TTC549 (cell line): ENCODE measurements at regions not wholly inside any gene's neighbourhood (a gene's known extent, or its start where the extent isn't known, plus 50 kb on each side); places are given as distances from the start of the nearest gene placed in this dataset.
"Not testable (repeated sequence)": the region's sequence is repeated elsewhere in the genome, so short reads cannot be mapped to it uniquely, and the experiment has no call there.

Experiments
- FAIRE-seq: peaks from 2 replicates; lab custom pipeline; 2012; peaks lifted over from hg19 to GRCh38; lab: Jason Lieb, UNC

DNA sequence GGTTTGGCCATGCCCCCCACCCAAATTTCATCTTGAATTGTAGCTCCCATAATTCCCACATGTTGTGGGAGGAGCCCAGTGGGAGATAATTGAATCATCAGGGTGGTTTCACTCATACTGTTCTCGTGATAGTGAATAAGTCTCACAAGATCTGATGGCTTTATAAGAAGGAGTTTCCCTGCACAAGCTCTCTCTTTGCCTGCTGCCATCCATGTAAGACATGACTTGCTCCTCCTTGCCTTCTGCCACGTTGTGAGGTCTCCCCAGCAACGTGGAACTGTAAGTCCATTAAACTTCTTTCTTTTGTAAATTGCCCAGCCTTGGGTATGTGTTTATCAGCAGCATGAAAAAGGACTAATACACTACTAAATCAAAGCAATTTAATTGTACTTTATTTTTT, 507.3 kb upstream of the JAG1 start:
- not testable (repeated sequence) for FAIRE-seq

DNA sequence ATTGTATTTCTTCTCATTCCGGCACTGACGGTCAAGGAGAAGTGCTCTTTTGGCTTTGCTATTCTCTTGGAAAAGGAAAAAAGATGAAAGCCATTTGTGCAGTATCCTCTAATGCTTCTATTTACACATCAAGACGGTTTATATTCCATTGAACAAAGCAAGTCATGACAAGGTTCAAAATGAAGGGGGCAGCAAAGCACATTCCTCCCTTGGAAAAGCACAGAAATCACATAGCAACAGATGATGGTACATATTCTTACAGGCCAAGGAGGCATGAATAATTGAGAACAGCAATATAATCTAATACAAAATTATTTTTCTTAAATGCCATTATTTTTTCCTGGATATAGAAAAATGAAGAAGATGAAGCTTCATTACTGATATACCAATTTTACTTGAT, 508.2 kb upstream of the JAG1 start:
- no peak for FAIRE-seq

DNA sequence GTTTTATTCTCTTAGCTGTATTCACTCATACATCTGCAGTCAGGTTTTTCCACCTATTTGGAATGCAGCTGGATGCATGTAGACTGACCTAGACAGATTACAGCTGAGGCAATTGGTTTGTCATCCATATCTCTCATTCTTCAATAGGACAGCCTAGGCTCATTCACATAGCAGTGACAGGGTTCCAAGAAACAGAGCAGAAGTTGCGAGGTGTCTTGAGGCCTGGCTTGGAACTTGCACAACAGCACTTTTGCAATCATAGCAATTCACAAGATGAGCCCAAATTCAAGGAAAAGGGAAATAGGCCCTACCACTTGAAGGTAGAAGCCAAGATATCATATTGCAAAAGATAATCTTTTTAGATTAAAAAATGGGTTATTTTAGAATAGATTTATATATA, 508.9 kb upstream of the JAG1 start:
- no peak for FAIRE-seq

DNA sequence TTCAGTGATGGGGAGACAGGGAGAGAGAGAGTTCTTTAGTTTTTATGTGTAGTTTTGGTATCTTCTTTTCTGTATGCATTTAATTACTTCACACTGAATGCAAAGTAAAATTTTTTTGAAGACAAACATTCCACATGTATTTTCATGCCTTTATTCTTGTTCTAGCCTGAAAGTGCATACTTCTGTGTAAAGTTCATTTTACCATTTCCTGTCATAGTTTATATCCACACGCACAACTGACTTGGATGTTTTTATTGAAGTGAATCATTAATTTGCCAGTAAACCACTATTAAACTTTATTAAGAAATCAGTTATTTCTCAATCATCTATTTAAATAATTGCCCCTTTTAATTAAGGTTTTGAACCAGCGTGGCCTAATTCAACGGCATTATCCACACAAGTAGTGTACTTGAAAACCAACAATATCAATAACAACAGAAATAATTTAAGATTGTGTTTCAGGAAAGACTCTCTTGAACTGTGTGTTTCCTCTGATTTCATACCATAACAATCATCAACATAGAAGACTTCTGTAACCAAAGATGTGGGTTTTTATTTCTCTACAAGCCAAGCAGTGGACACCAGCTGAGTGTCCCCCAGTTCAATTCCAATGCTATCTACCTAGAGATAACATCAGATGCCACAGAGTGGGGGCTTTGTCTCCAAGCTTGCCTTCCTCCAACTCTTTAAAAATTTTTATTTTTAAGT, 512.7 kb upstream of the JAG1 start:
- no peak for FAIRE-seq

DNA sequence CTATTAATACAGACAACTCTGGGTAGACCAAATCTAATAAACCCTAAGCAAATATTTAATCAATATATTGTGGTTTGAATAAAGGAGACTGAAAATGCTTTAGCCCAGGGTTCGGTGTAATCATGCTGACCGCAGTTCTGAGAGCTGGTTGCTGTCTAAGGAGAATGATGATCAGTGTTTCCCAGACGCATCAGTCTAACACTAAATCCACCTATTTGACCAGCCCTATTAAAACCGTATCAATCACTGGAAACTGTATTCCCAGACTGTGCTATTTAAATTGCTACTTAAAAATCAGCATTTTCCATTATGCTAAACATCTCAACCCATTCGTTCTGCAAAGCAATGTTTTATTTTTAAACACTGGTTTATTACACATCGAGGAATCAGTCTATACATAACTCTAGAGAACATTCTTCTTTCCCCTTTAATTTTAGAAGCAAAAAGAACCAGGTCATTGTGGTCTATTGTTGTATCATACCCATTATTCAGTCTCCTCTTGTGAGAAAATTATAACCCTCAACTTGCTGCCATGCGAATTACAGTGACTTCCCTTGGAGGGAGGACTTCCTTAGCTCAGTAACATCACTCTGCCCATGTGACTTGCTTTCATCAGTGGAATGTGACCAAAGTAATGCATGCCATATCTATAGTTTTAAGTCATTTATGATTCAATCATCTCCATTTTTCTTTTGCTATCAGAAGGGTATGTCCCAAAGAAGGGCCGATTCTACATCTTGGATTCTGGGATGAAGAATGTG, 515.2 kb upstream of the JAG1 start:
- FAIRE-seq, result no peak

DNA sequence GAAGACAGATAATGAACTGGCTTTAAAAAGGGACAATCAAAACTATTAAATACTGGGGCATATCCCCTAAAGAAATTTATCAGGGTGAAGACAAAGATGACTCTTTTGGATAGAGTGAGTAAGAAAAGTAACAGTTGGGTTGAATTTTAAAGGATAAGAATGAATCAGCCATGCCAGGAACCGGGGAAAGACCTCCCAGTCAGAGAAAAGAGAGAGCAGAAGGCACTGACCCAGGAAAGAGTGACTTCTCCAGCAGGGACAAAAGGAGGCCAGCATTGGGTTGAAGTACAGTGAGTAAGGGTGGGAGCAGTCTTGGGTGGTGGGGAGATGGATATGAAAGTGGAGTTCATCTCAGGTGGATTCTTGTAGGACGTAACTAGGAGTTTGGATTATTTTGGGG, 516.9 kb upstream of the JAG1 start:
- FAIRE-seq, result no peak

DNA sequence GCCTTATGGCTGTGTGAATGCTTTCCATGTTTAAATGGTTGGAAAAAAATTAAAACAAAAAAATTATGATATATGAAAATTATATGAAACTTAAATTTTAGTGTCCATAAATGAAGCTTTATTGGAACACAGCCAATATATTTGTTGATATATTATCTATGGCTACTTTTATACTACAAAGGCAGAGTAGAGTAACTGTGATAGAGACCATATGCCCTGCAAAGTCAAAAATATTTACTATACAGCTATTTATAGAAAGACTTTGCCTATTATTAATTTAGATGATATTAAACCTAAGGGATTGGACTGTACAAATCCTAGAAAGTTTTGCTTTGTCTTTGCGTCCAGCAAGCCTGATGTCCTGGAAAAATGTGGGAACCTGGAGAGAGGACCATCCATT, 518.3 kb upstream of the JAG1 start:
- FAIRE-seq, result no peak

DNA sequence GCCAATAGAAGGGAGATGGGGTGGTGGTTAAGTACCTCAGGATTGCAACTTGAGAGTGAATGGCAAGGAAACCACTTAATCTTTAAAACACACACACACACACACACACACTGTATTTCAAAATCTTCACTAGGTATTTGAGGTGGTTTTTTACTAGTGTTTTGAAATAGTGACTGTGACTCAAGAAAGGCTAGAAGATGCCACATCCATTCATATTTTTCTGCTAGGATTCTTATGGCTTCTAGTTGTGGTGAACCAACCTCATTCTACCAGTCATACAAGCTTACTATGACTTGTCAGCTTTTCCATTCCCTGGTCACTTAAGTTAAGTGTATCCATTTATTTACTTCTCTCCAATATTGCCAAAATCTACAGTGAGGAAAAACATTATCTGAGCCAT, 519.4 kb upstream of the JAG1 start:
- FAIRE-seq, result no peak

DNA sequence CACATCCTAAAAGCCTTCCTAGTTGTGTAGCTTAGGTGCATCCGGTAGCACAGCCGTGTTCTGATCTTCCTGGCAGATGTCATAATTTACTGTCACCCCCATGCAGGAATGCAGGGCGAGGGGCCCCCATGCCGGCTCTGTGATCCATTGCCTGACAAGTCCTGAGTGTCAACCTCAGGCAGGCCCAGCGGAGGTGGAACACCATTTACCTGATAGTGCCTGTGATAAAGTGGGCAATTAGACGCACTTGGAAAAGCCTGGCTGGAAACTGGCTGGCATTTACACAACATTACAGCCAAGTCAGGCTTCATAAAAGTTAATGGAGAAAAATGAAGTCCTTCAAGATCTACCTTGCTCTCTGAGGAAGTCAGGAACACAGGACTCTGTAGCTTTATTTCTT, 521.4 kb upstream of the JAG1 start:
- FAIRE-seq, result no peak

DNA sequence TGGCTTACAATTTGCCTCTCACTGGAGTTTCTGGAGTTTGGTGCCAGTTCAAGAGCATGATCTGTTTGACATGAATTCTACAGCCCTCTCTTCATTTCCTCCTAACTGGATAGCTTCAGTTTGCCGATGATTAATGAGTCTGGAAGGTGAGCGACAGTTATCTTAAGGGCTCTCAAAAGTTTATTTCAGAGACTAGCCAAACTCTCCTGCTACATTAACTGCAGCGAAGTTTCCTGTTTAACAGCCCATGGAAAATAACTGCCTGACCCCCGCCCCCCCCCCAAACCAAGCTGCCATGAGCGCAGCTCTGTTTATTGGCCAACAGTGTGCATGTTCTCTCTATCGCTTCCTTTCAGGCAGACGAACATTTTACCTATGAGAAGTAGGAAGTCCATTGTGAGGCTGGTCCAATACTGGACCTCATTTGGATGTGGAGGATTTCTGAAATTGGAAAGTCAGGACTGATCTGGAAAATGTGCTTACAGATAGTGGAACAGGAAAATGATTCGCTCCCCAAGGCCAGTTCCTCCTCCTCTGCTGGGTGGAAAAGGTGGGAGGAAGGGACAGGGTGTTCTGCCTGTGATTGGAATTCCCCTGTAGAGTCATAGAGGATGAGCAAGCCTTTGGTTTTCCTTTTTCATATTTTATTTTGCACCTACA, 522.2 kb upstream of the JAG1 start:
- no peak for FAIRE-seq

DNA sequence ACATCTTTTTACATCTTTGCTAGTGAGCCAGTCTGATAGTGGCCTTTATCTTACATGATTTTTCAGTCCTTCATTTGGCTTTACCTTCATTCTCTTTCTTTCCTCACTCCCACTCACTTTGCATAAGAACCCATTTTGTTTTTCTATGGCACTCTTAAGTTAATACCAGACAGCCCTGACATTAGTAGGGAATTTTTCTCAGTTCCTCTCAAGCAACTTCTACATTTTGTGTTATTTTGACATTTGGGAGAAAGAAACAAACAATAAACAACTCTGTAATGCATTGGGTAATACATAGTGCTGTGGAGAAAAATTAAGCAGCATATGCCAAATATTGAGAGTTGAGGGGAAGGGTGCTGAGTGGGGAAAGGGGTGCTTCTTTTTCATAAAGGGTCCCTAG, 524.1 kb upstream of the JAG1 start:
- no peak for FAIRE-seq

DNA sequence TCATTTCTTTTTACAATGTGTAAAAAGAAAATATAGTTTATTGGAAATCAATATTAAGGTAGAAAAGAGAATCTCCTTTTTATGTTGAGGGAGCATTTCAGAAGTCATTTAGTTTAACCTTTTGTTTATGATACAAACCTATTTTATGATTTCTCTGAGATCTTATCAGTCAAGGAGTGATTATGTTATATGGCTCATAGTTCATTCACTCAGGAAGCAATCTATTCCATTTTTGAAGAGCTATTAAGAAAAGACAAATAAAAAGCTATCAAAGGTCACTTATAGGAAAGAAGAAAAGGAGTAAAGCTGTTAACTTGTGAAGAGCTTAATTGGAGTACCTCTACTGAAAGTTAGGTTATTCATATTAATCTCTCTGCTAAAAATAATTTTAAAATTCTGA, 526.6 kb upstream of the JAG1 start:
- peak; percentile 70 for FAIRE-seq

DNA sequence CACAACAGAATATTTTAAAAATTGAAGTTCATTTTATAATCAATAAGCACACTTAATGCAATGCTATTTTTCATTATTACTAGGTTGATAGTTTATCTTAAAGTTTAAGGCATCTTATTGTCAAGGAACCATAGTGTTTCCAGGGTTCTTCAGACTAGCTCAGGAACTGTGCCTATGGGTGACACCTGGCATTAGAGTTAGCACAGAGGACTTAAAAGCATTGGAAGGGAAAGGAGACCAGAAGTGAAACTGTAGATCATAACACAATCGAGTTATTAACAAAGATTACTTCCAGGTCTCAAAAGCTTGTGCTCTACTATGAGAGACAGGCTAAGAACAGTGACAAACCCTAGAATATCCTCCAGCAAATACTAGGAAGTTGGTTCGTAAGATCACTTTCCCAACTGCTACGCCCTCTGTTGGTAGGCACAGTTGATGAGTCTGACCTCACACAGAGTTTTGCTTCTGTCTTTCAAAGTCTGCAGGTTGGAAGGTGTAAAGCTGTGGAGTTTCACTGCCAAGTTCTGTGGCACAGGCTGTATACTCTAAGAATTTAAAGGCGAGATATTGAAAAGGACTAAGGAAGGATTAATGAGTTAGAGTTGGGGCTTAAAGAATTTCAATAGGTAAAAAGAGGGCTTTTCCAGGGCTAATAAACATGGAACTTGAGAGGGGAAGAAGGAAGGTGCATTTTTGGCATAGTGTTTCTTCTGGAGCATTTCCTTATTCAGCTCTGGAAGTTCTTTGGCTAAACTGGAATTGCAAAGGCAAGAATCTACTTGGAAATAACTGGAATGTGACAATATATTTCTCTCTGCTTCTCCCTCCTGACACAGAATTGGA, 531.3 kb upstream of the JAG1 start:
- FAIRE-seq, result peak; percentile 91

DNA sequence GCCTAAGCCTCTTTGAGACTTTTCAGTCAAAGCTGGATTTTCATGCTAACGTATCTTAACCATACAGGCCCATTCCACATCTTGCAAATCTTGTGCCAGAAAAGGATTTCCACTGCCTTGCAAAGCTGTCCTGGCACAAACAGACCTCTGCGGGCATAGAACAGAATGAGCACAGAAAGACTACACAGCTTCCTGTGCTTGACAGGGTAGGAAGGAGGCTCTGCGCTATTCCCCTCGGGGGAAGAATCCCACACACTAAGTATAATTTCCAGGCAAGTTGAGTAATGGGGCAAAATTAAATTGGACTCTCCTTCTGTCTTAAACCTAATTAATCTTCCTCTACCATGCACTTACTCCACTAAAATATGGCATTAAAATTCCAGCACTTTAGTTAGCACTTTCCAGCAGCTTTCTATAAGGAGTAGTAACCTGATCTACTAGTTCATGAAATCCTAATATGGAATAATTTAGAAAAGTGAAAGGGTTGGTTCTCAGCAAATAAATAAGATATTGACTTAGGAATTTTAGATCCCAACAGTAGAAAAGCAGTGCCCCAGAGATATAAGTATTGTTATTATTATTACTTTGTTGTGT, 532.1 kb upstream of the JAG1 start:
- FAIRE-seq, result peak; percentile 64

DNA sequence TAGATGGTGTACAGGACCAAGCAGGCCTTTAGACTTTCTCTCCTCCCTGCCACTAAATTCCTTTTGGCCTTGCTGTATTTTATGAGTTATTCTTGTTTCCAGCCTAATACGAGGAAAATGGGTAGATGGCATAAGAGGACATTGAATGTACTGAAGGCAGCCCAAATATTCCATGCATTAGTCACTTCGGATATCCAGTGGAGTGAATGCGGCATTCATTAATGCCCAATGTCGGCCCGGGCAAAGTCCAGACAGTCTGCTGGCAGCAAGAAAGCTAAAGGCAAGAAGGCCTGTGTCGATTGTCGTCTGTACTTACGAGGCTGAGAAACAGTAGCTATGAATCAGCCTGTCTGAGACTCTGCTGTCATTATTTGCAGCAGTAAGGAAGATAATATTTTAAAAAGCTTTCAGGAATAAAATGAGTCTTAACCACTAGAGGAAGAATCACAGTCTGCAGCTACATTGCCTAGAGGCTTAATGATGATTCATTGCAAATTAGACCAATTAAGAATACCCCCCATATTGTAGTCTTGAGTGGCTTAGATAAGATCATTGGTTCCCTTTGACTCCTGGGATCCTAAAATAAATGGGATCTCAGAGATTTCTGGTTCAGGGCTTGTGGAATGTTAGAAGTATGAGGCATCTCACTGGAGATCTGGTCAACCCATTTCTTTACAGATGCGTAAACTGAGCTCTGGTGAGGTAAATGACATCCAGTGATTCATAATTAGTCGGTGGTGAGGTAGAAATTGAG, 534.1 kb upstream of the JAG1 start:
- FAIRE-seq, result peak; percentile 89

DNA sequence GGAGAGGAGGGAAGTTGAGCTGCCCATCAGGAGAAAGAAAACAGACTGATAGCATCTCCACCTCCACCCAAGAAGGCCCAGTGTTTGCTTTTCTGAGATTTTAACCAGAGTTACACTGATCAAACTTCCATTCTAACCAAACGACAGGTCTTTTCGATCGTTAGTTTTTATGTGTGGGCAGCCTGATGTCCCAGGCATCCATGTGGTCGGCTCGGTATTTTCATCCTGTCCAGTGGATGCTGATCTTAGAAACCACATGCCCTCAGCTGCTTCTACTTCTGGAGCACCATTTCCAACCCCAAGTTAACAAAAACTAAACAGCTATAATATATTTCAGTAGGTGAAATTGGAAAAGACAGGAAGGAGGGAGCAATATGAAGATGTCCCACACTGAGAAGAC, 536.8 kb upstream of the JAG1 start:
- no peak for FAIRE-seq

DNA sequence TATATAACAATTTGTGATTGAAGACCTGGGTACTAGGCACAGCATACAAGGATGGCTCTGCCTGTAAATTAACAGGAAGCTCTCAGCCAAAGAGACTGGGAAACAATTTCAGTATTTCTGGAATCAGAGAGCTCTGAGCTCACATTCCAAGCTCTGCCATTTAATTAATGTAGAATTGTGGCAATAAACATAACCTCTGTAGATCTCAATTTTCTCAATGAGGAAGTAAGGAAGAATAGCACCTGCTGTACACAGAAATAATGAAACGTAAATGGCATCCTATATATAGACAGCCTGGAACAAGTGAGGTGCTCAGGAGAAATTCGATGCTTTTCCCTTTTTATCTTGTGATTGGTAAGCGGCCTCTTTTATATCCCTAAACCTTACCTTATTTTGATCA, 538.5 kb upstream of the JAG1 start:
- FAIRE-seq, result no peak

DNA sequence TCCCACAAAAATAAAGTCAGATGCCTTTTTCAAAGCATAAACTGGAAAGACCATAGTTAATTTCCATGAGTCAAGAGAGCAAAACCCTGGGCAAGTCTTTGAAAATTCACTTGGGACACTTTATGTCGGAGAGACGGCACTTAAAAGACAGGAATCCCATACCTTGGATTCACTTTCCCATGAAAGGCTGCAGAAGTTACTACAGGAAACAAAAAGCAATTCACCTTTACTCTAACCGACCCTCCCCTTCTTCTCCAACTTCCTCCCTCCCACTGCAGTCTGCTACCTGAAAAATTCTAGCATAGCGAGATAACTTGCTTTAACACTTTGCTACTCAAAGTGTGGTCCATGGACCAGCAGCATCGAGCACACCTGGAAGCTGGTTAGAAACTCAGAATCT, 539.1 kb upstream of the JAG1 start:
- FAIRE-seq, result no peak

DNA sequence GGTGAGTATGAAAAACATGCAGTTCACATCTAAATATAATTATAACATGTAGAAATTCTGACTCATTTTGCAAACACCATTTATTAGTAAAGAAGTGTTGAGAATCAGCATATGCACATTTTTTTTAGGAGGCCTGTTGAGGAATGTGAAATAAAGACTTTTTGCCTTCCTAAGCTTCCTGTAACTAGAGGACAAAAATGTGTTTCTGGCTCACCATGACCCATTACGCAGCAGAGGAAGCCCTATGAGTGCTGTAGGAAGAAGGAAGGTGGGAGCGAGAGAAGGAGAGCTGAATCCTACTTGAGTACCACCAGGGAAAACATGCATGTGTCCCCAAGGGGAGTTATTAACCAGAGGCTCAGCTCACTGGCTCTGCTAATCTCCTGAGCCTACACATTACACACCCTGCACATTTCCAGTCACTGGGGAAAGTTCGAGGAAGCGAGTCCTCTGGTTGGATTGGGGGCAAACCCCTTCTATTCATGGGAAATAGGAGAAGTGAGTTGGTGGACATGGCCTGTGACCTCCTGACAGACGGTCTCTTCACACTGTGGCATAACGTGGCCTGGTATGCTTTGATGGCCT, 540.5 kb upstream of the JAG1 start:
- no peak for FAIRE-seq

DNA sequence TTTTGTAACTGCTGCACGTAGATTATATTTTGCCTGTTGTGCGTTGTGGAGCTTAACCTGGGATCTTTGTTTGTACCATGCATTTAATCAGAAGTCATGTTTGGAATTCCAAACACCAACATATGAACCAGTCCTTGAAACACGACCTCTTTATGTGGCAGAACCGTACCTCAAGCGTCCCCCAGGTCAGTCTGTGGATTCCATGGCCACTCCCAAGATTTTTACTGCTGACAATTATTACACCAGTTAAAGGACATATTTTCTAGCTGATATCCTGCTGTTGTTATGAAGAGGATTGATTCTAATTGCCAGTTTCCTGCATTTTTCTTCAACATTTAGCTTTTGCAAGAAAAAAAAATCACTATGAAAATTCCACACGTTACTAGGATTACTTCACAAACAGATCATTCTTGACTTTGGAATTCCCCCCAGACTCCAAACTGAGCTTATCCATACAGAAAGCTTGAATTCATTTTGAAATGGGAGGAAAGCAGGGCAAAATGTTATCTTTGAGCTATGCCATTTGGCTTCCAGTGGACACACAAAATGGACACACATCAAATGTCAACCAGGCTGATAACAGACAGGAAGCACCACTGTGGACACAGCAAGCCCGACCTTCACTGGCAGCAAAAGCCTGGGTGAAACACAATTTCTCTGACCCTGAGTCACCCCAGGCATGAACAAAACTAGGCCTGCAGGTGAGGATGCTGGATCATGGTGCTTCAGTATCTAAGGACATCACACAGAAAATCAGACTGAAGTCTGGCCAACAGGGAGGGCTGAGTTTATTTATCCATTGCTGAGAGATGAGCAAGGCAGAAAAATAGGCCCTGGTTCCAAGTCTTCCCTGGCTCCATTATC, 542.9 kb upstream of the JAG1 start:
- FAIRE-seq, result peak; percentile 99
